Heart left ventricle (tissue), 16 donors: ENCODE measurements at regions not wholly inside any gene's neighbourhood (a gene's known extent, or its start where the extent isn't known, plus 50 kb on each side); places are given as distances from the start of the nearest gene placed in this dataset.
A peak's percentile ranks its signal among the peaks of the same experiment; 100 is the strongest.

Source experiments
- ATAC-seq, 4 donors: fragments of 200-7000 bp; cut with Tn5 transposase; one replicate each; pipeline ENCODE4 v1.9.1; 2020 to 2022; ENCODE audit warnings: moderate library complexity in 4 of 4, mild to moderate bottlenecking in 3 of 4, moderate number of reproducible peaks in 1 of 4
- DNase-seq, 5 donors: peaks; one replicate each; pipeline ENCODE4 v3.0.0-alpha.2; 2020
- H3K27ac ChIP-seq, 12 donors: fragments of 200-600 bp; sonication (generic) in 4 of 12; one replicate each; pipeline versions ENCODE4 v1.5.0 to v1.8.0; 2016 to 2022; ENCODE audit warnings: mild to moderate bottlenecking in 2 of 12
- H3K27me3 ChIP-seq, 9 donors: fragments of 200-600 bp; sonication (generic) in 2 of 9; one replicate each; pipeline versions ENCODE4 v1.5.1 to v1.8.0; 2016 to 2022; ENCODE audit warnings: mild to moderate bottlenecking in 3 of 9
- H3K36me3 ChIP-seq, 9 donors: fragments of 200-600 bp; sonication (generic) in 2 of 9; one replicate each; pipeline versions ENCODE4 v1.5.0 to v1.8.0; 2018 to 2022; ENCODE audit warnings: mild to moderate bottlenecking in 2 of 9
- H3K4me1 ChIP-seq, 12 donors: fragments of 200-600 bp; sonication (generic) in 4 of 12; one replicate each; pipeline versions ENCODE4 v1.5.0 to v1.8.0; 2016 to 2022; ENCODE audit warnings: mild to moderate bottlenecking in 3 of 12
- H3K4me3 ChIP-seq, 12 donors: fragments of 200-600 bp; sonication (generic) in 4 of 12; one replicate each; pipeline versions ENCODE4 v1.5.0 to v1.8.0; 2017 to 2022; ENCODE audit warnings: mild to moderate bottlenecking in 9 of 12, moderate library complexity in 4 of 12
- H3K9me3 ChIP-seq, 12 donors: fragments of 200-600 bp; sonication (generic) in 4 of 12; one replicate each; pipeline versions ENCODE4 v1.5.0 to v1.8.0; 2016 to 2022; ENCODE audit warnings: mild to moderate bottlenecking in 1 of 12
- POLR2A ChIP-seq, 2 donors: fragments of 450-650 bp; IDR thresholded peaks; one replicate each; pipeline ENCODE4 v1.6.1; 2017; ENCODE audit warnings: antibody characterized with exemption in 2 of 2, mild to moderate bottlenecking in 2 of 2, moderate library complexity in 2 of 2
- WGBS, 4 donors: extraction: QIAGEN DNeasy Blood & Tissue Kit in 2 of 4; methylation state at CpG; one replicate each; pipeline versions ENCODE4 v1.1.5 to v1.1.7; 2013 to 2018; 5-methylcytosine and 5-hydroxymethylcytosine counted together
- intact Hi-C, 10 donors: fragments of 100-400 bp; cut with DNase I; formaldehyde crosslinking; loops; one replicate each; pipeline versions ENCODE4 v1.11.1 to v1.14.2; 2022
- TF ChIP-seq, protein P1 (sequence below), 12 donors: fragments of 200-600 bp; sonication (generic) in 4 of 12; IDR thresholded peaks; one replicate each; pipeline versions ENCODE4 v1.5.0 to v1.8.0; 2018 to 2022; ENCODE audit warnings: antibody characterized with exemption in 12 of 12, mild to moderate bottlenecking in 5 of 12
- donor health status: ischemic (EF 13 %, LVEDD 7.1; RV severe dilation, severe dysfunction).
- donor health status: healthy with polysubstance abuse.
- donor health status: DM: no; HTN: yes; CAD: no.
- donor health status: DM: no; HTN: no; CAD: no.
- donor health status: ischemic (EF 25% LVEDD 6.9; RV normal size, moderate dysfunction).
- donor health status: ischemic (EF 25% LVEDD 5.7; RV mildly dilated, moderate dysfunction).
- donor health status: healthy.
- donor health status: DM: yes; HTN: yes; CAD: no.
- donor health status: ischemic (EF 35%, LVEDD 5.7; RV mildly dilated, moderate dysfunction).
- donor health status: nonischemic (EF 11% LVEDD 7.7; RV severe dilation, severe dysfunction).
- donor health status: DM: yes; HTN: yes; CAD: no.
- donor health status: PGD.
- donor health status: ischemic (EF 29% LVEDD 5.4; RV normal size, mild dysfunction).
- donor health status: nonischemic (EF 23%, LVEDD 6.1; RV moderate dilation, normal function).

DNA sequence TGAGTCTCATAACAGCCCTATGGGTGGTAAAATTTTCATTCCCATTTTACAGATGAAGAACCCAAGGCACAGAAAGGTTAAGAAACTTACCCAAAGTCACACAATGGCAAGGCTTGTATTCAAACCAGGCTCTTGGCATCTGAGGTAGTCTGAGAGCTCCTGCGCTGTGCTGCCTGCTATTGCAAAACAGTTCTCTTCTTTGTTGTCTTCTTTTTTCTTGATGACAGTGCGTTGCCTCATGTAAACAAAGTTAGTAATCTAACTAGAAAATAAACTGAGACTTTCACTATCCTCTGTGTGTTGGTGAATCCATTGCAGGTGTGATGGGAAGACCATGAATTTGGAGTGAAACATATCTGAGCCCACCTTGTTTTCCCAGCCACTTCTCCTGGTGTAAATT is 240.8 kb downstream of the PTEN start:
- WGBS, 4 donors: 95 to 98% (median 96%) methylated on average over 2 of the region's 2 CpGs
- no peak for ATAC-seq
- no peaks in the 10 kb centered on the region for H3K27me3 ChIP-seq
- peaks cover 0 to 3% (median 0%) of the 10 kb centered on the region in 12 donors for H3K9me3 ChIP-seq
- no peak for TF ChIP-seq POLR2A (IDR thresholded peaks at IDR 0.05)
- TF ChIP-seq, protein P1, sequence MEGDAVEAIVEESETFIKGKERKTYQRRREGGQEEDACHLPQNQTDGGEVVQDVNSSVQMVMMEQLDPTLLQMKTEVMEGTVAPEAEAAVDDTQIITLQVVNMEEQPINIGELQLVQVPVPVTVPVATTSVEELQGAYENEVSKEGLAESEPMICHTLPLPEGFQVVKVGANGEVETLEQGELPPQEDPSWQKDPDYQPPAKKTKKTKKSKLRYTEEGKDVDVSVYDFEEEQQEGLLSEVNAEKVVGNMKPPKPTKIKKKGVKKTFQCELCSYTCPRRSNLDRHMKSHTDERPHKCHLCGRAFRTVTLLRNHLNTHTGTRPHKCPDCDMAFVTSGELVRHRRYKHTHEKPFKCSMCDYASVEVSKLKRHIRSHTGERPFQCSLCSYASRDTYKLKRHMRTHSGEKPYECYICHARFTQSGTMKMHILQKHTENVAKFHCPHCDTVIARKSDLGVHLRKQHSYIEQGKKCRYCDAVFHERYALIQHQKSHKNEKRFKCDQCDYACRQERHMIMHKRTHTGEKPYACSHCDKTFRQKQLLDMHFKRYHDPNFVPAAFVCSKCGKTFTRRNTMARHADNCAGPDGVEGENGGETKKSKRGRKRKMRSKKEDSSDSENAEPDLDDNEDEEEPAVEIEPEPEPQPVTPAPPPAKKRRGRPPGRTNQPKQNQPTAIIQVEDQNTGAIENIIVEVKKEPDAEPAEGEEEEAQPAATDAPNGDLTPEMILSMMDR (IDR thresholded peaks at IDR 0.05): no peak
- H3K4me3 ChIP-seq: no peak overlapping the region
- H3K27ac ChIP-seq: no peak overlapping the region
- intact Hi-C loops: no loop called here
- no peak for DNase-seq
- H3K4me1 ChIP-seq: peaks cover 0 to 44% (median 0%) of the 10 kb centered on the region in 12 donors
- no peaks in the 10 kb centered on the region for H3K36me3 ChIP-seq

DNA sequence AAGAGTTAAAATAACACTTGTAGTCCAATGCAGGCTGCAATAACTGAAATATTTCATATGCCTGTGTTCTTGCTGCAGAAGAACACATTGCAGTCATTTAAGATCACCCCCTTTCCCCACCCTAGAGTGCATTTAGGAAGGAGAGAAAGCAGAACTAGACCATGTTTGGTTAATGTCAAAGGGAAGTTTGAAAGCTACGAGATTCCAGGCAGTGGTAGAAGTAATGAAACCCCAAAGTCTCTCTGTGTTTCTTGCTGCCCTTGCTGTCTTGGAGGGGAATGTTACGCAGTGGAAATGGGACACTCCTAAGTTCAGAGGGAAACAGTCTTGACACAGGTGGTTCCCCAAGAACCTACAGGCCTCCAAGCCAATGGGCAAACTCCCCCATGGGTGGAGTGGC is 242.9 kb downstream of the PTEN start:
- H3K4me1 ChIP-seq: peaks cover 0 to 48% (median 0%) of the 10 kb centered on the region in 12 donors
- TF ChIP-seq, protein P1 (IDR thresholded peaks at IDR 0.05): no peak
- TF ChIP-seq POLR2A (IDR thresholded peaks at IDR 0.05): no peak

DNA sequence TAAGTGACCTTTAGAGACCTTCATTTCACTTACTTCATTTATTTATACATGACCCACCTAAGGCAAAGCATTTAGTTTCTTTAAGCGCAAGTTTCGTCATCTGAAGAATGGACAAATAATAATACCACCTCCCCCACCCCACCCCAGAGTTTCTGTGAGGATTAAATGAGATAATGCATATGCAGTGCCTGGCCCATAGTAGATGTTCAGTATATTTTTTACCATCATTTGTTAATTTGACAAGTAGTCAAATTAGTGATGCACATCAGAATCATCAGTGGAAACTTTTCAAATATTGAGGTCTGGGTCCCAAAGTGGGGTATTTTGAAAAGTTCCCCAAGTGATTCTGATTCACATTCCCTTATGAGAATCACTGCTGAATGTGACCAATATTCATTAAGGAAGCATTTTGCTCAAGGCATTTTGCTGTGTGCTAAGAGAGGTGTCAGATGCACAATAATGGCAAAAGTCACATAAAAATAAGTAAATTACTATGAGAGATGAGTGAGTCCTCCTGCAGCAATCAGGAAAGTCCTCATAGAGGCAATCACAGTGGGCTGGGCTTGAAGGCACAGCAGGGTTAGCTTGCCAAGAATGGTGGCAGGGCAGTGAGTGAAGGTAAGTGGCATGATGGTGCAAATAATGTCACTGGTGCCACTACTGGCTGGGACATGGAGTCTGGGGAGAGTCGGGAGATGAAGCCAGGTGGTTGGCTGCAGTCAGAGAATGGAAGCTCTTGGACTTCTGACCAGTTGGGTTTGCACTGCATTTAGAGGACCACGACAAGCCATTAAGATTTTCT is 244.1 kb downstream of the PTEN start:
- no peak for ATAC-seq
- intact Hi-C loops: loop anchor here in 1 of 10 donors (5.0 kb wide), 1 partner anchor 45 kb away; no protein-coding TSS in a partner anchor
- TF ChIP-seq POLR2A (IDR thresholded peaks at IDR 0.05): no peak
- TF ChIP-seq, protein P1 (IDR thresholded peaks at IDR 0.05): no peak

More for the DNA sequence above, 242.9 kb downstream of the PTEN start:
- Histone ChIP-seq H3K27ac (peak overlapping the region in 2 of 12 donors; percentile 17 to 78), H3K4me3 (no peak overlapping the region), H3K27me3 (no peaks in the 10 kb centered on the region), H3K9me3 (peaks cover 0 to 3% (median 0%) of the 10 kb centered on the region in 12 donors), H3K36me3 (no peaks in the 10 kb centered on the region)
- intact Hi-C loops: loop anchor here in 1 of 10 donors (5.0 kb wide), 1 partner anchor 44 kb away; no protein-coding TSS in a partner anchor
- WGBS, 4 donors: 88 to 100% (median 93%) methylated on average over 2 of the region's 2 CpGs
- ATAC-seq (peak in 2 of 4 donors; percentile 52 to 73), DNase-seq (no peak)

DNA sequence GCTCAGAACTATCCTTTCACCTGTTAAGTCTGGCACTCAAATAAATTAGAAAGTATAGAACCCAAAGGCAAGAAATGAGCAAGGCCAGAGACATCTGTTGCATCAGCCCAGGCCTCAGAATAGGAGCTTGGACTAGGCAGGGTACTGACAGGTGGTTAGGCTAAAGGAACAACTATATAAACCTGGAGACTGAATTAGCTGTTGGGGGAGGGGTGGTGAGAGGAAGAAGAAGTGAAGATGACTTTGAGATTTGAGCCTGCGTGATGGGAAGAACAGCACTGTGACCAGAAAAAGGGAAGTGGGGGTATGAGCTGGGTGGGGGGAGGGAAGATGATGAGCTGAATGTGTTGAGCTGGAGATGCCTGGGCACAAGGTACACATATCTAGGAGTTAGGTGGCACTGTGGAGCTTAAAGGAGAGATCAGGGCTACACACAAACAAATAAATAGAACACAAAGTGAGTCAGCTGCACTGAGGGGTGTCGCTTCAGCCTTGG is 244.7 kb downstream of the PTEN start:
- H3K9me3 ChIP-seq: no peaks in the 10 kb centered on the region
- H3K27ac ChIP-seq: peak overlapping the region in 1 of 12 donors; percentile 38
- intact Hi-C loops: loop anchor here in 1 of 10 donors (5.0 kb wide), 1 partner anchor 46 kb away; no protein-coding TSS in a partner anchor
- 80 to 92% (median 85%) methylated on average over 2 of the region's 2 CpGs for WGBS, 4 donors
- peak in 3 of 4 donors; percentile 34 to 68 (median 50) for ATAC-seq
- DNase-seq: no peak
- peaks cover 0 to 51% (median 0%) of the 10 kb centered on the region in 12 donors for H3K4me1 ChIP-seq
- H3K36me3 ChIP-seq: no peaks in the 10 kb centered on the region
- no peaks in the 10 kb centered on the region for H3K27me3 ChIP-seq
- H3K4me3 ChIP-seq: no peak overlapping the region
- TF ChIP-seq, protein P1 (IDR thresholded peaks at IDR 0.05): no peak
- TF ChIP-seq POLR2A (IDR thresholded peaks at IDR 0.05): no peak

More for the DNA sequence above, 244.1 kb downstream of the PTEN start:
- no peaks in the 10 kb centered on the region for H3K36me3 ChIP-seq
- H3K27me3 ChIP-seq: no peaks in the 10 kb centered on the region
- no peak overlapping the region for H3K4me3 ChIP-seq
- DNase-seq: no peak
- H3K9me3 ChIP-seq: no peaks in the 10 kb centered on the region
- 91 to 96% (median 96%) methylated on average over 4 of the region's 4 CpGs for WGBS, 4 donors
- H3K27ac ChIP-seq: peak overlapping the region in 1 of 12 donors; percentile 78
- H3K4me1 ChIP-seq: peaks cover 0 to 49% (median 0%) of the 10 kb centered on the region in 12 donors
